LNCAP (cell line): ENCODE measurements at regions not wholly inside any gene's neighbourhood (a gene's known extent, or its start where the extent isn't known, plus 50 kb on each side); places are given as distances from the start of the nearest gene placed in this dataset.

Experiments
- CTCF ChIP-seq: fragments of 450-650 bp; IDR thresholded peaks from 2 replicates; pipeline ENCODE4 v1.5.1; 2017; ENCODE audit warnings: mild to moderate bottlenecking

GRCh38 chr2:52695731-52696130 lies 1071.9 kb upstream of the CHAC2 start:
- no peak for TF ChIP-seq CTCF

GRCh38 chr2:52686935-52687334 lies 1080.7 kb upstream of the CHAC2 start:
- TF ChIP-seq CTCF: no peak

- no peak for TF ChIP-seq CTCF
Measured at GRCh38 chr2:52676056-52676455, 1091.5 kb upstream of the CHAC2 start.

GRCh38 chr2:52668724-52669123 lies 1098.9 kb upstream of the CHAC2 start:
- TF ChIP-seq CTCF: no peak

GRCh38 chr2:52659546-52659945 lies 1108.1 kb upstream of the CHAC2 start:
- TF ChIP-seq CTCF: no peak

GRCh38 chr2:52658598-52658997 lies 1109.0 kb upstream of the CHAC2 start:
- no peak for TF ChIP-seq CTCF

- TF ChIP-seq CTCF: no peak
Measured at GRCh38 chr2:52639692-52640091, 1127.9 kb upstream of the CHAC2 start.

GRCh38 chr2:52632543-52632942 lies 1135.1 kb upstream of the CHAC2 start:
- no peak for TF ChIP-seq CTCF
